ENCODE measurements at regions not wholly inside any gene's neighbourhood (a gene's known extent, or its start where the extent isn't known, plus 50 kb on each side); places are given as distances from the start of the nearest gene placed in this dataset.

DNA sequence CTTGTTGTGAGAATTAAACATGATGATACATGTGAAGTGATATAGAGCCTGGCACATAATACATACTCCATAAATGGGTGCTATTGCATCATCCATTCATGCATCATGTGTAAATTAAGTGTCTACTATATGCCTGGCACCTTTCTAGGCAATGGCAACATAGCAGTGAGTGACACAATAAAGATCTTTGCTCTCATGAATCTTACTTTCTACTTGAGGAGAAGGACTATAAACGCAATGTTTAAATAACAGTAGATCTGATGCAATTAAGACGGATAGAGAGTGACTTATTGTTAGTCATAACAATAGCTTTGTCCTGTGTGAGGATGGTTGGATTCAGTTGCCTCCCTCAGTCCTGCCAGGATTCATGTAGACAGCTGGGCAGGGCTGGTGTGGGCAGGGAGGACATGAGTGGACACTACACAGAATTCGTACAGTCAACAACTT lies 88.4 kb upstream of the NPAS2 start:
- Histone ChIP-seq H3K36me3 (ENCODE audit: insufficient read depth, low read length) (no peaks in the 10 kb centered on the region), H3K9me3 (ENCODE audit: control insufficient read depth in 1 of 2, insufficient read depth in 1 of 2, low read length in 2 of 2) (no peaks in the 10 kb centered on the region), H3K4me1 (ENCODE audit: insufficient read depth, low read length) (no peaks in the 10 kb centered on the region), H3K27me3 (ENCODE audit: control insufficient read depth in 1 of 2, insufficient read depth in 2 of 2, low read length in 2 of 2) (no peaks in the 10 kb centered on the region), H3K27ac (ENCODE audit: low read depth in 1 of 2, low read length in 2 of 2) (no peak overlapping the region), H3K4me3 (ENCODE audit: low read length) (no peak overlapping the region)
- CTCF ChIA-PET, result interaction anchor here (1.1 kb wide), 1 partner anchor 125 kb away, joined by 3 read pairs; no protein-coding TSS in a partner anchor
- Mint-ChIP-seq H3K27me3 (peaks cover 27% of the 10 kb centered on the region), H3K4me1 (ENCODE audit: low read depth) (no peaks in the 10 kb centered on the region), H3K4me3 (no peak overlapping the region), H3K9me3 (peaks cover 5% of the 10 kb centered on the region), H3K27ac (no peak overlapping the region), H3K36me3 (ENCODE audit: low read depth) (no peaks in the 10 kb centered on the region)
- TF ChIP-seq, protein P1, sequence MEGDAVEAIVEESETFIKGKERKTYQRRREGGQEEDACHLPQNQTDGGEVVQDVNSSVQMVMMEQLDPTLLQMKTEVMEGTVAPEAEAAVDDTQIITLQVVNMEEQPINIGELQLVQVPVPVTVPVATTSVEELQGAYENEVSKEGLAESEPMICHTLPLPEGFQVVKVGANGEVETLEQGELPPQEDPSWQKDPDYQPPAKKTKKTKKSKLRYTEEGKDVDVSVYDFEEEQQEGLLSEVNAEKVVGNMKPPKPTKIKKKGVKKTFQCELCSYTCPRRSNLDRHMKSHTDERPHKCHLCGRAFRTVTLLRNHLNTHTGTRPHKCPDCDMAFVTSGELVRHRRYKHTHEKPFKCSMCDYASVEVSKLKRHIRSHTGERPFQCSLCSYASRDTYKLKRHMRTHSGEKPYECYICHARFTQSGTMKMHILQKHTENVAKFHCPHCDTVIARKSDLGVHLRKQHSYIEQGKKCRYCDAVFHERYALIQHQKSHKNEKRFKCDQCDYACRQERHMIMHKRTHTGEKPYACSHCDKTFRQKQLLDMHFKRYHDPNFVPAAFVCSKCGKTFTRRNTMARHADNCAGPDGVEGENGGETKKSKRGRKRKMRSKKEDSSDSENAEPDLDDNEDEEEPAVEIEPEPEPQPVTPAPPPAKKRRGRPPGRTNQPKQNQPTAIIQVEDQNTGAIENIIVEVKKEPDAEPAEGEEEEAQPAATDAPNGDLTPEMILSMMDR (IDR thresholded peaks at IDR 0.05), result no peak
- ATAC-seq (ENCODE audit: poor library complexity) (no peak), DNase-seq (no peak)
- intact Hi-C loops (cut with DNase I, micrococcal nuclease), result loop anchor here (2.0 to 5.0 kb wide), 3 partner anchors 121 to 253 kb away; no protein-coding TSS in a partner anchor
- POLR2A ChIA-PET, result no interaction called here

DNA sequence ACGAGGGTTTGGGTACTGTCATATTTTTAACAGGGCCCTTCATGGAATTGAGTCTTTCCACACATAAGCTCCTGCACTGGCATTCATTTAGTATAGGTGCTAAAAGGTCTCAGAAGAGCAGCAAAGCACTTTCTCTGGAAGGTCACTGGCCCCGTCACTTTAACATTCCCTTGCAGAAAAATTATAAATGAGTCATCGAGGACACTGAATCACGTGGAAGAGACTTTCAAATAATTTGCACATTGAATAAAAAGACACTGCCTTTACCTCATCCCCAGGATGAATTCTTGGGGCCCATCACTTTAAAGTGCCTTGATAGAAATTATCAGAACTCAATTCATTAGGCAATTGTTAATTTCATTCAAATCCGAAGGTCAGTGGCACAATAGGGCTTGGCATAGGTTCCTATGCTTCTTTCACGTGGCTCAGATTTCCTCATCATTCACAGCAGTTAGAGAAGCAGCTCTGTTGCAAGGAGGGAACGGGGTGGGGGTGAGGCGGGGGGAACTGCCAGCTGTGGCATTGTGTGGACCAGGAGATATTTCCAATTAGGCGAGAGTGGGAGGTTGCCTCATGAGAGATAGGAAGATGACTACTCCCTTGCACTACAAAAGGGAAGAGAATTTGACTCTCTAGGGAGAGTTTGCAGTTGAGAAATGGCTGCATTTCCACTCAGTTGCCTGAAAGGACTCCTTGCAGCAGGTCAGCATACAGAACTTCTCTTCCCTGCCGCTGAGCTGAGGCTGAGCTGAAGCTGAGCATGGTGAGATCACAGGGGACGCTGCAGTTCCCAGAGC lies 86.3 kb upstream of the NPAS2 start:
- H3K36me3 Mint-ChIP-seq (ENCODE audit: low read depth), result no peaks in the 10 kb centered on the region
- DNase-seq (peak in 1 of 14 experiments; percentile 4), ATAC-seq (ENCODE audit: poor library complexity) (no peak)
- H3K36me3 ChIP-seq (ENCODE audit: insufficient read depth, low read length), result no peaks in the 10 kb centered on the region
- no peaks in the 10 kb centered on the region for H3K27me3 ChIP-seq (ENCODE audit: control insufficient read depth in 1 of 2, insufficient read depth in 2 of 2, low read length in 2 of 2)
- ChIA-PET POLR2A (no interaction called here), CTCF (no interaction called here)
- H3K4me3 ChIP-seq (ENCODE audit: low read length), result no peak overlapping the region
- no peak overlapping the region for H3K27ac Mint-ChIP-seq
- no peaks in the 10 kb centered on the region for H3K9me3 ChIP-seq (ENCODE audit: control insufficient read depth in 1 of 2, insufficient read depth in 1 of 2, low read length in 2 of 2)
- H3K4me1 Mint-ChIP-seq (ENCODE audit: low read depth), result no peaks in the 10 kb centered on the region
- intact Hi-C loops (cut with DNase I, micrococcal nuclease), result loop anchor here in 1 of 2 experiments (5.0 kb wide), 1 partner anchor 126 kb away; no protein-coding TSS in a partner anchor
- H3K4me3 Mint-ChIP-seq, result no peak overlapping the region
- H3K27me3 Mint-ChIP-seq, result peaks cover 19% of the 10 kb centered on the region
- H3K9me3 Mint-ChIP-seq, result peaks cover 5% of the 10 kb centered on the region
- TF ChIP-seq, protein P1 (IDR thresholded peaks at IDR 0.05), result no peak
- no peak overlapping the region for H3K27ac ChIP-seq (ENCODE audit: low read depth in 1 of 2, low read length in 2 of 2)
- no peaks in the 10 kb centered on the region for H3K4me1 ChIP-seq (ENCODE audit: insufficient read depth, low read length)

DNA sequence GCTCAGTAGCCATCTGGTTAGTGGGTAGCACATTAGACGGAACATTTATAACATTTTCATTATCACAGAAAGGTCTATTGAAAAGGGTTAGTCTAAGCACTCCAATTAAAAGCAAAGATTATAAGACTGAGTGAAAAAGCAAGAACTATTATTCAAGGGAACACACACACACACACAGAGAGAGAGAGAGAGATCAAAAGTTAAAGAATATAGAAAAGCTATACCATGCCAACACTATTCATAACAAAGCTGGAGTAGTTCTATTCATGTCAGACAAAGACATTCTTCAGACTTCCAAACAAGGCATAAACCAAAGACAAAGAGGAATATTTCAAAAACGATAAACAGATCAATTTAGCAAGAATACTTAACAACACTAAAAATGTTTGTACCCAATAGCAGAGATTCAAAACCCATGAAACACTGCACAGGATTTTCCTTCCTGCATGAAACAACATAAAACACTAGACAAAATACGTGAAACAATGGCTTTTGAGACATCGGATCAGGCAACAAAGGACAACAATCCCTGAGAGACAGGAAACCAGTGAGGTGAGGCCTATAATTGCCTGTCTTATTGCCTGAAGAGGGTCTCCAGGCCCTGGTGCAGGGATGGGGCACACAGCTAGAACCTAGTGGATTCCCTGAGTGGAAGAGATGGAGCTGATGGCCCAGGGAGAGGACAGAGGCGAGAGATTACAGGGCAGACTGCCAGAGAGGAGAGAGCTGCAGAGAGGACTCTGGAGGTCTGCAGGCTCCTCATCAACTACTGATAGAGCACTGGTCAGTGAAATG lies 83.6 kb upstream of the NPAS2 start:
- TF ChIP-seq, protein P1 (IDR thresholded peaks at IDR 0.05), result no peak
- no peaks in the 10 kb centered on the region for H3K4me1 ChIP-seq (ENCODE audit: insufficient read depth, low read length)
- H3K27me3 ChIP-seq (ENCODE audit: control insufficient read depth in 1 of 2, insufficient read depth in 2 of 2, low read length in 2 of 2), result no peaks in the 10 kb centered on the region
- peaks cover 5% of the 10 kb centered on the region for H3K27me3 Mint-ChIP-seq
- H3K36me3 ChIP-seq (ENCODE audit: insufficient read depth, low read length), result no peaks in the 10 kb centered on the region
- no peak overlapping the region for H3K27ac ChIP-seq (ENCODE audit: low read depth in 1 of 2, low read length in 2 of 2)
- no peaks in the 10 kb centered on the region for H3K36me3 Mint-ChIP-seq (ENCODE audit: low read depth)
- intact Hi-C loops (cut with DNase I, micrococcal nuclease), result no loop called here
- no peaks in the 10 kb centered on the region for H3K9me3 ChIP-seq (ENCODE audit: control insufficient read depth in 1 of 2, insufficient read depth in 1 of 2, low read length in 2 of 2)
- no peaks in the 10 kb centered on the region for H3K9me3 Mint-ChIP-seq
- ChIA-PET POLR2A (no interaction called here), CTCF (interaction anchor here (1.0 kb wide), 1 partner anchor 295 kb away, joined by 3 read pairs; no protein-coding TSS in a partner anchor)
- no peak overlapping the region for H3K27ac Mint-ChIP-seq
- H3K4me3 Mint-ChIP-seq, result no peak overlapping the region
- H3K4me3 ChIP-seq (ENCODE audit: low read length), result no peak overlapping the region
- no peak for ATAC-seq (ENCODE audit: poor library complexity)
- H3K4me1 Mint-ChIP-seq (ENCODE audit: low read depth), result no peaks in the 10 kb centered on the region
- DNase-seq, result no peak
